C4-2B (cell line): ENCODE measurements at regions not wholly inside any gene's neighbourhood (a gene's known extent, or its start where the extent isn't known, plus 50 kb on each side); places are given as distances from the start of the nearest gene placed in this dataset.
"Not testable (repeated sequence)": the region's sequence is repeated elsewhere in the genome, so short reads cannot be mapped to it uniquely, and the experiment has no call there.

Source experiments
- H3K27ac ChIP-seq: fragments of 450-650 bp; 2 replicates; pipeline ENCODE4 v1.5.1; 2017
- CTCF ChIP-seq: fragments of 450-650 bp; conservative IDR thresholded peaks from 2 replicates; pipeline ENCODE4 v1.5.1; 2017; ENCODE audit warnings: mild to moderate bottlenecking
- ZFX ChIP-seq: fragments of 450-650 bp; IDR thresholded peaks from 2 replicates; pipeline ENCODE4 v1.6.1; 2017

- no peak overlapping the region for H3K27ac ChIP-seq
- TF ChIP-seq ZFX = no peak
- no peak for TF ChIP-seq CTCF
These were observed 422.1 kb upstream of the PIK3R1 start for GRCh38 chr5:67793418-67793817.

GRCh38 chr5:67792891-67793290 is 422.7 kb upstream of the PIK3R1 start:
- H3K27ac ChIP-seq = no peak overlapping the region
- no peak for TF ChIP-seq ZFX
- TF ChIP-seq CTCF = no peak

DNA sequence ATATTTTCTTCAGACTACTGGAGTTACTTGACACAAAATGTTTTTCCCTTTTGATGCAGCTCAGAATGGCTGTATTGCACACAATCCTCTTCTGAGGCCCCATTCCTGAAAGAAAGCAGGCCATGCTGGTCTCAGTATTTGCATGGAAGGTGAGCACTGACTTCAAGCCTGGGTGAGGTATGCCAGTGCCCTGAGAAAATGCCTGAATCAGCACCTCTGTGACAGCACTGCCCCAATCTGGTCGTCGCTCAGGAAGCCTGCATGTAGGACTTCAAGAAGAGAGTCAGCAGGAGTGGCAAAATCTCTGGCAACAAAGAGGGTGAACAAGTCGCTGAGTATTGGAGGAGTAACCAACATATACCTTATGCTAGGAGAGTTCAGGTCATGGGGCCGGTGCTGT is 425.2 kb upstream of the PIK3R1 start:
- H3K27ac ChIP-seq = no peak overlapping the region
- TF ChIP-seq ZFX (no peak), CTCF (no peak)

GRCh38 chr5:67779893-67780623 is 435.5 kb upstream of the PIK3R1 start:
- not testable (repeated sequence) for H3K27ac ChIP-seq

DNA sequence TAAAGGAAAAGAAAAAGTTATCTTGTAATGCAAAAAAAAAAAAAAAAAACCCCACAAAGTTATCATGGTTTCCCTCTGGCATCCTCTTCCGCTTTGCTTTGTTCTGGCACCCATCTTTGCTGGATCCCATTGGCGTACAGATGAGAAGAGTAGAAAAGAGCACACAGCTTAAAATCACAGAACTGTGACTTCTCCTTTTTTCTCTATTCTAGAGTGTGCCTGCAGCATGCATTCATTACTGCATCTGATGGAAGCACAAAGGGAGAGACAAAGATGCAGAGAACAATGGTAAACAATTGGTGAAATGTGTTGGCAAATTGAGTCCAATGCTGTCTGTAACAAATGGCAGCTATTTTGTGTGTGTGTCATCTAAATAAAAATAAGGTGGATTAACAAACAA is 440.8 kb upstream of the PIK3R1 start:
- no peak for TF ChIP-seq CTCF
- TF ChIP-seq ZFX = no peak

GRCh38 chr5:67774267-67774552 is 441.3 kb upstream of the PIK3R1 start:
- no peak overlapping the region for H3K27ac ChIP-seq
- TF ChIP-seq ZFX = no peak
- TF ChIP-seq CTCF = no peak

More for the DNA sequence above, 440.8 kb upstream of the PIK3R1 start:
- no peak overlapping the region for H3K27ac ChIP-seq

DNA sequence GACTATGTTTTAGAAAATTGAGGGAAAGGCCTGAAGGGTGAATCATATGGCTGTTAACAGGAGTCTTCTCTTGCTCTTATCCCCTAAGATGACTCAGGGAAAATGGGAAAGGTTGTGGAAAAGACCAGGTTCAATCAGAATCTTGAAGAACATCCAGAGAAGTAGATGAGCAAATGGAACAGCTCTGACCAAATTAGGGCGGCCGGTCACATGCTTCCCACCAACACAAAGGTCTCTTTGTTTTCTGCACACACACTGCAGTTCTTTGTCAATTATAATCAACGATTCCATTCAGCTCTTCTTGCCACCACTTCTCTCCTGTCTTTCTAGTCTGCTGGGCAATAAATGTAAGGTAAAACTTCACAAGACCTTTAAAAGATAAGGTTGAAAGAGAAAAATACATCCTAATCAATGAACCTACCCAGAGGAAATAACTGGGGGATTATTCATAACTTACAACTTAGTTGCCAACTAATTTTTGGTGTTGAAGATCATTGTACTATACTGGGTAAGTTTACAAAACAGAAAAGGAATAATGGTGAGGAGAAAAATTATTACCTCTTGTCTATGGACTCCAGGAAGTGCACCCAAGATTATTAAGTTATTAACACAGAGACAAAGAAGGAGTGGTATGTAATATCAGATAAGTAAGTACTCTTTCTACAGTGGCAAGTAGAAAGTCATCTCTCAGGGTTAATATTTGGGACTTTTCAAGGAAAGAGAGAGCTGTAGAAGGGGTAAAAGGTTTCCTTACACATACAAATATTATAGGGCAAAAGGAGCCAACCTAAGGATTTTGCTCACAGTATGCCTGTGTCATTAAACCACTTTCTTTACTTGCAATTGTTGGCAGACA is 441.9 kb upstream of the PIK3R1 start:
- TF ChIP-seq ZFX (no peak), CTCF (no peak)
- H3K27ac ChIP-seq = no peak overlapping the region
